ENCODE measurements at regions not wholly inside any gene's neighbourhood (a gene's known extent, or its start where the extent isn't known, plus 50 kb on each side); places are given as distances from the start of the nearest gene placed in this dataset.

DNA sequence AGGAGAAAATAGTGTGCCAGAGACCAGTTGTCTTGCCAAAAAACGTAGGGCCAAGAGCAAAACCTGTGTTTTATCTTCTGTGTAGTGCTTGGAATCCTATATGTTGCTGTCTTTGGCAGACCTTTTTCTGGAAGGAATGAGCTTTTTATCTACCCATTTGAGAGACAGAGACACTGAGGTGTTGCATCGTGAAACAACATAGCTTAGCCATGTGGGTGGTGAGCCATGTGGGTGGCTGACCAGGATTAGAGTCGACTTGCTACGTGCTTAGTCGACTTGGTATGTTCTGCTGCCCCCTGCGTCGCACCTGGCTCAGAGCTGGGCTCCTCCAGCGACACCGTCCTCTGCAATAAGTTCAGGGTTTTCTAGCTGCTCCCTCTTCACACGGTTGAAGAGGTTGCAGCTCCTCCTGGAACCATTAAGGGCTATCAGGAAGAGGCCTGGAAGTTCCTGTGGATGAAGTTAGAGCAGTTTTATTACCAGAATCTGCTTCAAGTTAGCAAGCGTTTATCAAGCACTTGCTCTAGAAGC is 175.8 kb downstream of the SH2D4B start:
- TF ChIP-seq POLR2A (IDR thresholded peaks at IDR 0.05), result no peak
- TF ChIP-seq, protein P1, sequence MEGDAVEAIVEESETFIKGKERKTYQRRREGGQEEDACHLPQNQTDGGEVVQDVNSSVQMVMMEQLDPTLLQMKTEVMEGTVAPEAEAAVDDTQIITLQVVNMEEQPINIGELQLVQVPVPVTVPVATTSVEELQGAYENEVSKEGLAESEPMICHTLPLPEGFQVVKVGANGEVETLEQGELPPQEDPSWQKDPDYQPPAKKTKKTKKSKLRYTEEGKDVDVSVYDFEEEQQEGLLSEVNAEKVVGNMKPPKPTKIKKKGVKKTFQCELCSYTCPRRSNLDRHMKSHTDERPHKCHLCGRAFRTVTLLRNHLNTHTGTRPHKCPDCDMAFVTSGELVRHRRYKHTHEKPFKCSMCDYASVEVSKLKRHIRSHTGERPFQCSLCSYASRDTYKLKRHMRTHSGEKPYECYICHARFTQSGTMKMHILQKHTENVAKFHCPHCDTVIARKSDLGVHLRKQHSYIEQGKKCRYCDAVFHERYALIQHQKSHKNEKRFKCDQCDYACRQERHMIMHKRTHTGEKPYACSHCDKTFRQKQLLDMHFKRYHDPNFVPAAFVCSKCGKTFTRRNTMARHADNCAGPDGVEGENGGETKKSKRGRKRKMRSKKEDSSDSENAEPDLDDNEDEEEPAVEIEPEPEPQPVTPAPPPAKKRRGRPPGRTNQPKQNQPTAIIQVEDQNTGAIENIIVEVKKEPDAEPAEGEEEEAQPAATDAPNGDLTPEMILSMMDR (IDR thresholded peaks at IDR 0.05), result no peak
- TF ChIP-seq POLR2AphosphoS5 (IDR thresholded peaks at IDR 0.05), result no peak
- no peak for TF ChIP-seq EP300 (IDR thresholded peaks at IDR 0.05)
